Kidney (tissue), 13 donors: ENCODE measurements at regions not wholly inside any gene's neighbourhood (a gene's known extent, or its start where the extent isn't known, plus 50 kb on each side); places are given as distances from the start of the nearest gene placed in this dataset.
"Not testable (repeated sequence)": the region's sequence is repeated elsewhere in the genome, so short reads cannot be mapped to it uniquely, and the experiment has no call there.

Experiments used
- DNase-seq, 5 donors: peaks; one replicate each; pipeline ENCODE4 v3.0.0-alpha.2; 2013 to 2020
- FAIRE-seq: peaks from 2 replicates; lab custom pipeline; 2012; peaks lifted over from hg19 to GRCh38; lab: Jason Lieb, UNC
- H3K27ac ChIP-seq, 2 donors: one replicate each; pipeline ENCODE4 v1.7.0; 2013; ENCODE audit warnings: low read depth in 2 of 2, low read length in 2 of 2, inconsistent platforms in 1 of 2
- H3K27me3 ChIP-seq: one replicate; pipeline ENCODE4 v1.7.1; 2013; ENCODE audit warnings: low read length, inconsistent platforms; ENCODE audit not compliant: control insufficient read depth, insufficient read depth
- H3K36me3 ChIP-seq, 3 donors: one replicate each; pipeline versions ENCODE4 v1.7.0 to v1.7.1; 2013; ENCODE audit warnings: low read length in 3 of 3, control low read depth in 1 of 3, inconsistent platforms in 1 of 3; ENCODE audit not compliant: insufficient read depth in 3 of 3, control insufficient read depth in 2 of 3
- H3K4me1 ChIP-seq, 3 donors: one replicate each; pipeline versions ENCODE4 v1.7.0 to v1.7.1; 2013; ENCODE audit warnings: low read length in 3 of 3, inconsistent platforms in 1 of 3, low read depth in 1 of 3; ENCODE audit not compliant: control insufficient read depth in 2 of 3, insufficient read depth in 2 of 3
- H3K4me3 ChIP-seq, 3 donors: one replicate each; pipeline versions ENCODE4 v1.7.0 to v1.8.1; 2013; ENCODE audit warnings: low read length in 3 of 3, control low read depth in 1 of 3, inconsistent platforms in 1 of 3
- H3K9ac ChIP-seq, 3 donors: one replicate each; pipeline versions ENCODE4 v1.7.0 to v1.7.1; 2013; ENCODE audit warnings: low read length in 3 of 3, control low read depth in 1 of 3, inconsistent platforms in 1 of 3
- H3K9me3 ChIP-seq, 3 donors: one replicate each; pipeline versions ENCODE4 v1.7.0 to v1.7.1; 2013; ENCODE audit warnings: low read length in 3 of 3, control low read depth in 1 of 3, inconsistent platforms in 1 of 3; ENCODE audit not compliant: control insufficient read depth in 2 of 3, insufficient read depth in 1 of 3
- CTCF ChIP-seq: IDR thresholded peaks from 3 replicates; pipeline ENCODE4 v1.5.1; 2012; ENCODE audit warnings: mild to moderate bottlenecking, moderate library complexity, borderline replicate concordance; ENCODE audit not compliant: insufficient read depth; ENCODE audit errors: extremely low read depth
- intact Hi-C: fragments of 100-400 bp; cut with DNase I; formaldehyde crosslinking; loops from one replicate; pipeline ENCODE4 v1.11.1; 2022
- donor health status: control.
- donor health status: control.
- donor health status: control.
- donor health status: control.
- donor health status: control.
- donor health status: DM: yes; HTN: yes; CAD: no.
- donor health status: Normal renal cell carcinoma (clear cell type).

DNA sequence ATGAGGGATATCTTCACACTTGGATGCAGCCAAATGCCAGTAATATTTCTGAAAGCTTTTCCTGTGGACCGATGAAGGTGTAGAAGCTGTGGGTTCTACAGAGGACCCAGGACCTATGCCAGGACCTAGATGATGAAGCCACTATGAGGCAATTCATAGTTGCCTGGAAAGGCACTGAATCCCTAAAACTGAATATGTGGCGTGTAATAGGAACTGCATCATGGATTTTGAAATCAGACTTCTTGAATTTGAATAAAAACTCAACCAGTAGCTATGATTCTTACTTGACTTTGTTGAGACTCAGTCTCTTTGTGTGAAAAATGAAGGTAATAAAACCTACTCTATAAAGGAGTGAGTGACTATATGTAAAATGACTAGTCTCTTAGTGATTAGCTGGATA lies 89.9 kb upstream of the SGK1 start:
- H3K4me1 ChIP-seq = no peaks in the 10 kb centered on the region
- FAIRE-seq = no peak
- no peak for DNase-seq
- H3K9ac ChIP-seq = no peak overlapping the region
- no peak overlapping the region for H3K27ac ChIP-seq
- no peaks in the 10 kb centered on the region for H3K9me3 ChIP-seq
- H3K27me3 ChIP-seq = no peaks in the 10 kb centered on the region
- no peak overlapping the region for H3K4me3 ChIP-seq
- H3K36me3 ChIP-seq = no peaks in the 10 kb centered on the region
- no peak for TF ChIP-seq CTCF
- intact Hi-C loops = no loop called here

DNA sequence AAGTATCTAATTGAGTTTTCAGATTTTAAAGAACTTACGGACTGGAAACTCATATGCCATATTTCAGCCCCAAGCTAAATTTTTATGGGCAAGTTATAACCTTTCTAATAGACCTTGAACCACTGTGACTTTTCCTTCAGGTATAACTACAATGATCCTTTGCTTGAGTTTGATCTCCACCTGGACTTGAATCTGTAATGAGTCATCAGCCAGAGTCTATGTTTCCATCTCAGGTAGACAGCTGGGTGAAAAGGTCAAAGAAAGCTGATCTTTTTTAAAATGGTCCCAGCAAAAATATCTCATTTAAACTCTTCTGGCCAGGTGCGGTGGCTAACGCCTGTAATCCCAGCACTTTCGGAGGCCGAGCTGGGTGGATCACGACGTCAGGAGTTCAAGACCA lies 88.4 kb upstream of the SGK1 start:
- DNase-seq = no peak
- Histone ChIP-seq H3K36me3 (no peaks in the 10 kb centered on the region), H3K27me3 (no peaks in the 10 kb centered on the region), H3K9ac (no peak overlapping the region), H3K4me3 (no peak overlapping the region), H3K9me3 (no peaks in the 10 kb centered on the region), H3K4me1 (no peaks in the 10 kb centered on the region), H3K27ac (no peak overlapping the region)
- no peak for FAIRE-seq
- intact Hi-C loops = no loop called here
- TF ChIP-seq CTCF = no peak

GRCh38 chr6:134405386-134406087 lies 87.6 kb upstream of the SGK1 start:
- FAIRE-seq = no peak
- intact Hi-C loops = no loop called here
- Histone ChIP-seq H3K9me3 (no peaks in the 10 kb centered on the region), H3K27ac (no peak overlapping the region), H3K4me3 (no peak overlapping the region), H3K9ac (no peak overlapping the region), H3K27me3 (no peaks in the 10 kb centered on the region), H3K36me3 (no peaks in the 10 kb centered on the region), H3K4me1 (no peaks in the 10 kb centered on the region)
- TF ChIP-seq CTCF = no peak
- DNase-seq = no peak

- FAIRE-seq, H3K9ac ChIP-seq, intact Hi-C loops, H3K4me1 ChIP-seq, H3K4me3 ChIP-seq, DNase-seq, H3K9me3 ChIP-seq, H3K27me3 ChIP-seq, H3K36me3 ChIP-seq, H3K27ac ChIP-seq: not testable (repeated sequence)
These were observed 85.4 kb upstream of the SGK1 start for GRCh38 chr6:134403312-134403711.
